ENCODE measurements at regions not wholly inside any gene's neighbourhood (a gene's known extent, or its start where the extent isn't known, plus 50 kb on each side); places are given as distances from the start of the nearest gene placed in this dataset.

- DNase-seq (ENCODE audit: low spot score): no peak
These were observed 85.4 kb upstream of the PLXNC1 start for GRCh38 chr12:94062796-94063635.

- no peak for DNase-seq (ENCODE audit: low spot score)
These were observed 77.9 kb upstream of the PLXNC1 start for GRCh38 chr12:94070520-94070919.

- no peak for DNase-seq (ENCODE audit: low spot score)
These were observed 77.1 kb upstream of the PLXNC1 start for GRCh38 chr12:94071258-94071657.

GRCh38 chr12:94073441-94074051 lies 74.8 kb upstream of the PLXNC1 start:
- no peak for DNase-seq (ENCODE audit: low spot score)

GRCh38 chr12:94074216-94074979 lies 74.0 kb upstream of the PLXNC1 start:
- peak; percentile 48 for DNase-seq (ENCODE audit: low spot score)

- peak; percentile 56 for DNase-seq (ENCODE audit: low spot score)
These were observed 73.3 kb upstream of the PLXNC1 start for GRCh38 chr12:94074980-94075629.

GRCh38 chr12:94077209-94077608 lies 71.2 kb upstream of the PLXNC1 start:
- DNase-seq (ENCODE audit: low spot score): no peak

GRCh38 chr12:94078138-94078723 lies 70.1 kb upstream of the PLXNC1 start:
- no peak for DNase-seq (ENCODE audit: low spot score)

- no peak for DNase-seq (ENCODE audit: low spot score)
These were observed 69.5 kb upstream of the PLXNC1 start for GRCh38 chr12:94078736-94079509.

- DNase-seq (ENCODE audit: low spot score): no peak
These were observed 68.6 kb upstream of the PLXNC1 start for GRCh38 chr12:94079566-94080340.

- DNase-seq (ENCODE audit: low spot score): no peak
These were observed 67.9 kb upstream of the PLXNC1 start for GRCh38 chr12:94080341-94081009.

- DNase-seq (ENCODE audit: low spot score): no peak
These were observed 65.7 kb upstream of the PLXNC1 start for GRCh38 chr12:94082690-94083089.

GRCh38 chr12:94089891-94090290 lies 58.5 kb upstream of the PLXNC1 start:
- DNase-seq (ENCODE audit: low spot score): no peak

- no peak for DNase-seq (ENCODE audit: low spot score)
These were observed 56.8 kb upstream of the PLXNC1 start for GRCh38 chr12:94091624-94092023.

- no peak for DNase-seq (ENCODE audit: low spot score)
These were observed 55.7 kb upstream of the PLXNC1 start for GRCh38 chr12:94092516-94093241.

- no peak for DNase-seq (ENCODE audit: low spot score)
These were observed 53.7 kb upstream of the PLXNC1 start for GRCh38 chr12:94094700-94095099.

GRCh38 chr12:94095618-94096017 lies 52.8 kb upstream of the PLXNC1 start:
- no peak for DNase-seq (ENCODE audit: low spot score)

GRCh38 chr12:94098466-94098865 lies 49.9 kb upstream of the PLXNC1 start:
- DNase-seq (ENCODE audit: low spot score): no peak

Data from Ammon's horn (tissue), 1 donor.